C1 segment of cervical spinal cord (tissue), 14 donors: ENCODE measurements at regions not wholly inside any gene's neighbourhood (a gene's known extent, or its start where the extent isn't known, plus 50 kb on each side); places are given as distances from the start of the nearest gene placed in this dataset.

Experiments
- DNase-seq, 14 donors: peaks; one replicate each; lab custom pipeline; 2025; lab: John Stamatoyannopoulos, UW

GRCh38 chr13:99053636-99054233, 75.9 kb upstream of the DOCK9 start:
- no peak for DNase-seq

DNA sequence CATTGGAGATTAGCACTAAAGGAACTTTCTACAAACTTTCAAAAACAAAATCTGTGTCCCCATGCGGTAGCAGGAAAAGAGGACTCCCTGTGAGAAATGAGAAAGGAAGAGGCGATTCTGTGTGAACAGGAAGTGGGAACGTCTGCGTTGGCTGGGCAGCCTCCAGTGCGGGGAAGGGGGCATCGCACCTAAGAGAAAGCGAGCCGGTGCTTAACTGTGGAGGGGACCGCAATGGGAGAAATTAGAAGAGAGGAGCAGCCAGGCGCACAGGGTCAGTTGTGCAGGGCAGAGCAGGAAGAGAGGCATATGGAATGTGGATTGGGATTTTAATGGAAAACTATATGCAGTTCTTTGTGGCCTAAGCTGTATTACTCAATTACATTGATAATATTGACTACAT, 77.4 kb upstream of the DOCK9 start:
- no peak for DNase-seq

GRCh38 chr13:99055735-99056134, 77.9 kb upstream of the DOCK9 start:
- no peak for DNase-seq

DNA sequence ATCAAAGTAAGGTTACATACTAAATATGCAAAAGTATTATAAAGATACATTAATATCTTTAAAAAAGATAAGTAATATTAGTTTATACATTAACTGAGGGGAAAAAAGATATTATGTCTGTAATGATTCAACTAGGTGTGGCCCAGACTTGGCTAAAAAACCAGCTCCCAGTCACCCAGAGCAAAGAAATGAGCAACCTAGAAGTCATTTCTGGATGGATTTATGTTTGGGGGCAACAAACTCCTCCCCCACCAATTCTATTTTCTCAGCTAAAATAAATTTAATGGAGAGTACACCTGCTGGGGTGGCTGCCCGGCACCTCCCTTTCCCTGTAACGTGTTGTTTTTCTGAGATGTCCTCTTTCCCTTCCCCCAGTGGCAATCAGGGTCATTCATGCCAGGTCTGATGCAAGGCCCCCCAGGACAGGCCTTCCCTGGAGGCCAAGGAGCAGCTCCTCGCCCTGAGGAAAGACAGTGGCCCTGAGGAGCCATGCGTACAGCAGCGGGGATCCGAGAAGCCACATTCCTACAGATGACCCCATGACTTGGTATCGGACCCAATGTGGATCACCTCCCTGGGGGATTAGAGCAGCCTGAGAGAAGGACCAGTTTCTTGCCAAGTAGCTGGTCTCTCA, 78.6 kb upstream of the DOCK9 start:
- DNase-seq = no peak

DNA sequence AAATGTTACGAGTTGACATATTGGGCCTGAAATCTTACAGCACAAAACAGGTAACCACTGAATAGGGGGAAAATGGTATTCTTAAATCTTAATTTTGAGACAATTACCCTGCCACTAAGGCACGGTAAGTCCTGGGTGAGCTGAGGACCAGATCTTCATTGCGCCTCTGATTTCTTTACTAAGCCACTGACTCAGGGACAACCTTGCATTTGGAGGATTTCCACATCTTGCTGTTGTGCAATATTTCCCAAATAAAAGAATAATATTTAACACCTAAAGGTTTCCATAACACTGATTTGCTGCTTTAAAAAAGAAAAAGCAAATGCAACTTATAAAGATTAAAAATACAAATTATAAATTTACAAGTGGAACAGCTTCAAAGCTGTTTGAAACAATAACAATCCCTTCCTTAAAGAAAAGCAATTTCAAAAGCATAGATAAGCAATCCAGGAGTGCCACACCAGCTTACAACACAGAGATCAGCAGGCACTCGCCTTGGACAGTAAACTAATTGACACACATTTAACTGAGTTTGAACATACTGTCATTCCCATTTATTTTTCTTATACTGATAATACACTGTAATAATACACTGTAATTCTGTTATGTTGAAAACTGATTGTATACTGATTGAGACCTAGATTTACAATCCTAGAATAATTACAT, 79.6 kb upstream of the DOCK9 start:
- DNase-seq = no peak

DNA sequence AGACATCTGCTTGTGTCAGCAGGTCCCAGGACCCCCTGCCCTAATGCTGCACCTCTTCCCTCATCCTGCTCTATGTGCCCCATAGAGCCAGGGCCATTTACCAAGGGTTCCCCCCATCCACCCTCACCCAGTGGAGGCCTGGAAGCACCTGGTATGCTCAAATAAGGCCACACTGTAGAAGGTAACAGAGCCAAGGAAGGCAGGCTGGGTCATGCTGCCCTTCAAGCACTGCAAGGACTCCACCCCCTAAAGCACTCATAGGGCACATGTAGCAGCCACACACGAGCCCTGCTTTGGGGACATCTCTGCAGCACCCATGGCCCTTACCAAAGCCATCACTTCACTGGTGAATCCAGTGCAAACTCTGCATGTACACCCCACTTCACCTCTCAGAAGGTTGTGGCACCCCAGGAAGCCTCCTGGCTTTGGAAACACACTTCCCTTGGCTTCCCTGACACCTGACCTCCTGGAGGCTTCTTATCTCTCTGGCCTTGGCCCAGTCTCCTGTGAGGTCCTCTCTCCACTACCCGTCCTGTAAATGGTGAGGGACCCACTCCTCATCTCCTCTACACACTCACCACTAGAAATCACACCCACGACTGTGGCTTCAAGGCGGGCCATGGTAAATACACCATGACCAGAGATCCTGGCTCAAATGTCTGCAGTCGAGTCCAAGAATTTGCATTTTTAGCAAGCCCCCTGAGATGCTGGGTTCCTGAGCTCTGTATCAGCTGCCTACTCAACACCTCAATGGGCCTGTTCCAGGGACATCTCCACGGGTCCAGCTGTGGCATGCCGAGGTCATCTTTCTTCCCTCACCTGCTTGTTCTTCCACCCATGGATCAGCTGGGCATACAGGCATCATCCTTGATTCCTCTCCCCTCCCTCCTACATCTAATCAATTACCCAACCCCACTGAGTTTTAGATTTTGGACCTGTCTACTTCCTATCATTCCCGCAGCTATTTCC, 80.9 kb upstream of the DOCK9 start:
- DNase-seq = no peak

DNA sequence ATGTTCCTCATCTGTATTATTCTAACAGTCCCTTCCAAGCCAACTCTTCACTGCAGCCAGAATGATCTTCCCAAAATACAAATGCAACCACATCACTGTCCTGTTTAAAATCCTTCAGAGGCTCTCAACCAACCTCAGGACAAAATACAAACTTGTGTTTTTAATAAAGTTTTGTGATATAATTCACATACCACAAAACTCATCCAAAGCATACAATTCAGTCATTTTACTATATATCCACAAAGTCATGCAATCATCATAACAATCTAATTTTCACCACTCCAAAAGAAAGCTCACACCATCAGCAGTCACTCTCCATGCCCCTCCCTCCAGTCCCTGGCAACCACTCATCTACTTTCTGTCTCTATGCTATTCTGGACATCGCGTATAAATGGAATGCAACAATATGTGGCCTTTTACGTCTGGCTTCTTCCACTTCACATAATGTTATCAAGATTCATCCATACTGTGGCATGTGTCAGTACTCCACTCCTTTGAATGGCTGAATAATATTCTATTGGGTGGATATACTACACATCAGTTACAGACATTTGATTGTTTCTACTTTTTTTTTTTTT, 81.7 kb upstream of the DOCK9 start:
- no peak for DNase-seq

DNA sequence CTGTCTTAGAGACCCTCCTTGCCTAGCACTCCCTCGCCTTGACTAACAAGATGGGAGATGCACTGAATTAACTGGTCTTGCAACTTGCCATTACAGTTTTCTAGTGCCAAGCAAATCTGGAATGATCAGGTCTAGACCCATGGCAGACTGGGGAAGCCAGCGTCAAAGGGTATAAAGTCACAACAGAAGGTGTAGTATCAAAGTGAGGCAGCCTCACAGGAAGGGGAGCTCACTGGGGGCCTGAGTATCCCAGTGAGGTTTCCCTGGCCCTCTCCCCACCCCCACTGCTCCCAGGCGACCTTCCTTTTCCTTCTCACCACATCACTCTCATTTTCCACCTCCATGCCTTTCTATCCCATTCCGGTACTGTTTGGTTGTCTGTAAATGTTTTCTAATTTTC, 83.5 kb upstream of the DOCK9 start:
- no peak for DNase-seq

DNA sequence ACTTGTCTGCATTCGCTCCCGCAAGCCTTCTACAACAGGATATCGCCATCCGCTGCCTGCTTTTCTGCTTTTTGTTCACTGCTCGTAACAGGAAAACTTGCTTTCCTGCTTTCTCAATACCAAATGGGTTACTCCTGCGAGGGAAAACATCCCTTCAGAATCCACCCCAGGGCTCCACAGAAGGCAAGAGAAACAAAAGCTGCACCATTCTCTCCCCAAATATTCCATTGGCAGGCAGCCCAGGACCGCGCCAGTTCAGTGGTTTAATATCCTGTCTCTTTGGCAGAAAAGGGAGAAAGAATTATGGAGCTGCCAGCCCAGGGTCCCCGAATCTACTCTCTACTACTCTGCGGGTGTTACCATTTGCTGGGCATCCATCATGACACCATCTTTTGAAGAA, 84.7 kb upstream of the DOCK9 start:
- DNase-seq = peak in 8 of 14 donors; percentile 7 to 88 (median 20)

- no peak for DNase-seq
Measured at GRCh38 chr13:99063178-99063577, 85.3 kb upstream of the DOCK9 start.

DNA sequence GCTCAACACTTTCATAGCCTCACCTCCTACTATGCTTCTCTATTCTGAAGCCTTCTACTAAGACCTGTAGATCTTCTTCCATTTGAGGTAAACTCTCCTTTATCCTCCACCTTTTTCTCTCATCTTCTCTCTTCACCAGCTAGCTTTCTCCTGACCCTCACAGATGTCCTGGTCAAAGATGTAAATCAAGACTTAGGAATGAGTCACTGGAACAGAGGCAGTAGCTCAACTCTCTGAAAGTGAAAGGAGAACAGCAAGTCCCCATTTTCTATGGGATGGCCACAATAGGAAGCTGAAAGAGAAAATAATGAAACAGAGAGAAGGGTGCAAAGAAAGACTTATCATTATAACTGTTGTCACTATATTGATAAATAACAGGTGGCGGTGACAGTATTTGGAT, 86.1 kb upstream of the DOCK9 start:
- no peak for DNase-seq

GRCh38 chr13:99064624-99065234, 86.9 kb upstream of the DOCK9 start:
- DNase-seq = no peak

- no peak for DNase-seq
Measured at GRCh38 chr13:99065235-99066015, 87.6 kb upstream of the DOCK9 start.

- DNase-seq = no peak
Measured at GRCh38 chr13:99066219-99066618, 88.4 kb upstream of the DOCK9 start.

GRCh38 chr13:99067159-99067985, 89.5 kb upstream of the DOCK9 start:
- no peak for DNase-seq

- no peak for DNase-seq
Measured at GRCh38 chr13:99071211-99071610, 93.3 kb upstream of the DOCK9 start.

- no peak for DNase-seq
Measured at GRCh38 chr13:99071666-99072065, 93.8 kb upstream of the DOCK9 start.

DNA sequence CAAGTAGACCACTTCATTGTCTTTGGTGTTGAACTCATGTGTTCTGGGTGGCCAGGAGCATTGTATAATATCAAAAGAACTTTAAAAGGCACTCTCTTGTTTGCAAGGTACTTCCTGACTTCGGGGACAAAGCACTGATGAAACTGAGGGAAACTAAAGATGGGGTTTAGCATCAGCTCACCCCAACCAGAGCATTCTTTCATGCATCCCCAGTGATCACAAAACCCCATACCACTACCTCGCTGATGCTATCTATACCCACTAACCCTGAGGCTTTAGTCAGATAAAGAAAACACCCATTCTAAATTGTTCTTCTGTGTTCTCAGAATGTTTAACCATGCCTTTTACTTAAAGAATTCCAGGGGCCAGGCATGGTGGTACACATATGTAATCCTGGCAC, 94.5 kb upstream of the DOCK9 start:
- no peak for DNase-seq

DNA sequence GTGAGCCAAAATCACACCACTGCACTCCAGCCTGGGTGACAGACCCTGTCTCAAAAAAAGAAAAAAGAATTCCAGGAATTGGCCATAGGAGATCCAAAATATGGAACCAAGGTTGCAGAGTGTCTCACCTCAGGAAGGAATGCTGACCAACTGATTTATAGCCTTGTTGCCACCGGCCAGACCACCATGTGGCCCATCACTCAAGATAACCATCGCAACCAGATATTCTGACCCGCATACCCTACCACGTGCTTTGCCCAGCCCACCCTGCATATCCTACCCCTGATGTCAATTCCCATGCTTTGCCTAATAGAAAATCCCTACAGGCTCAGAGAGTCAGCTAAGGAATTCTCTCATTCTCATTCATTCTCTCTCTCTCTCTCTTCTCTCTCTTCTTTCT, 95.1 kb upstream of the DOCK9 start:
- DNase-seq = no peak

DNA sequence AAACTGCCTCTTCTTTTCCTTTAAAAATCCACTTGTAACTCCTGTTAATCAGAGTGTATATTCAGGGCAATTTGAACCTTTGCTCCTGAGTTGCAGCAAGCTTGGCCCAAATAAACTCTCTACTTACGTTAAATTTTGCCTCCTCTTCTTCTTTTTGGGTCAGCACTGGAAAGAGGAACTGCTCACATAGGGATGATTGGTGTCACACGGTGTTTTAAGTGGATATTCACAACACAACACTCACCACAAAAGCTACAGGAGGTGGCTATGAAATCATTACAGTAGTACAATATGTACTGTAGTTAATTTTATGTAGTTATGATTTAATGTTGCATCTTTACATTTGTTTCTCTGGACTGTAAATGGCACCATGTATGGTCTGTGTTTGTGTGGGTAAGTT, 96.8 kb upstream of the DOCK9 start:
- no peak for DNase-seq
